ENCODE measurements at regions not wholly inside any gene's neighbourhood (a gene's known extent, or its start where the extent isn't known, plus 50 kb on each side); places are given as distances from the start of the nearest gene placed in this dataset.

DNA sequence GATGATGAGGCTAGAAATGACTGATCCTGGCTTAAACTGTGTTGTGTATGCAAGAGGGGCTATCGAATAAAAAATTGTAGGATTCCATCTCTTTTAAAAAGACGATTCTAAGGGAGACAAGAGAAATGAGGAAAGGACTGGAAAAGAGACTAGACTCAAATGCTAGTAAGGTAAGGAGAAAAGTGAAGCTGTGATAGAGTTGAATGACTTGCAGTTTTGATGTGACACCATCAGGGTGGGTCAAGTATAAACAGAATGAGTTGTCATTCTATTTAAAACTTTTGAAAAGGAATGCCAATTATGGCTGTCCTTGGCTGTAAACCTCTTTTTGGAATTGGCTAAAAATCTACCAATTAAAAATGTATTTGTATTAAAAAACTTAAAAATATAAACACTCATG lies 184.5 kb upstream of the PHF14 start:
- no peak for DNase-seq (ENCODE audit: low spot score)
- H3K27ac Mint-ChIP-seq (ENCODE audit: unreplicated experiment) = no peak overlapping the region
- H3K27me3 Mint-ChIP-seq (ENCODE audit: unreplicated experiment) = no peaks in the 10 kb centered on the region
- TF ChIP-seq, protein P1, sequence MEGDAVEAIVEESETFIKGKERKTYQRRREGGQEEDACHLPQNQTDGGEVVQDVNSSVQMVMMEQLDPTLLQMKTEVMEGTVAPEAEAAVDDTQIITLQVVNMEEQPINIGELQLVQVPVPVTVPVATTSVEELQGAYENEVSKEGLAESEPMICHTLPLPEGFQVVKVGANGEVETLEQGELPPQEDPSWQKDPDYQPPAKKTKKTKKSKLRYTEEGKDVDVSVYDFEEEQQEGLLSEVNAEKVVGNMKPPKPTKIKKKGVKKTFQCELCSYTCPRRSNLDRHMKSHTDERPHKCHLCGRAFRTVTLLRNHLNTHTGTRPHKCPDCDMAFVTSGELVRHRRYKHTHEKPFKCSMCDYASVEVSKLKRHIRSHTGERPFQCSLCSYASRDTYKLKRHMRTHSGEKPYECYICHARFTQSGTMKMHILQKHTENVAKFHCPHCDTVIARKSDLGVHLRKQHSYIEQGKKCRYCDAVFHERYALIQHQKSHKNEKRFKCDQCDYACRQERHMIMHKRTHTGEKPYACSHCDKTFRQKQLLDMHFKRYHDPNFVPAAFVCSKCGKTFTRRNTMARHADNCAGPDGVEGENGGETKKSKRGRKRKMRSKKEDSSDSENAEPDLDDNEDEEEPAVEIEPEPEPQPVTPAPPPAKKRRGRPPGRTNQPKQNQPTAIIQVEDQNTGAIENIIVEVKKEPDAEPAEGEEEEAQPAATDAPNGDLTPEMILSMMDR (IDR thresholded peaks at IDR 0.05; ENCODE audit: unreplicated experiment) = no peak
- no peaks in the 10 kb centered on the region for H3K9me3 Mint-ChIP-seq (ENCODE audit: unreplicated experiment)
- no peak overlapping the region for H3K4me3 Mint-ChIP-seq (ENCODE audit: unreplicated experiment)
- no peaks in the 10 kb centered on the region for H3K36me3 Mint-ChIP-seq (ENCODE audit: low read depth, unreplicated experiment)
- H3K4me1 Mint-ChIP-seq (ENCODE audit: unreplicated experiment) = no peaks in the 10 kb centered on the region

DNA sequence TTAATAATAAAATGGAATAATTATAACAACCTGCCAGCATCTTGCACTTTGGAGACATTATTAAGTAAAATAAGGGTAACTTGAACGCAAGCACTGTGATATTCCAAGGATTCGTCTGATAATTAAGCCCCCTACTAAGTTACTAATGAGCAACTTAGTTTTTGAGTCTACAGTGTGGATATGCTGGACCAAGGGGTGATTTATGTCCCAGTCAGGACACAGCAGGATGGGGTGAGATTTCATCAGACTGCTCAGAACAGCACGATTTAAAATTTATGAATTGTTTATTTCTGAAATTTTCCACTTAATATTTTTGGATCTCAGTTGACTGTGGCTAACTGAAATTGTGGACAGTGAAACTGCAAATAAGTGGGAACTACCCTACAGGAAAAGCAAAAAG lies 182.8 kb upstream of the PHF14 start:
- TF ChIP-seq, protein P1 (IDR thresholded peaks at IDR 0.05; ENCODE audit: unreplicated experiment) = no peak
- no peaks in the 10 kb centered on the region for H3K9me3 Mint-ChIP-seq (ENCODE audit: unreplicated experiment)
- H3K27ac Mint-ChIP-seq (ENCODE audit: unreplicated experiment) = no peak overlapping the region
- no peak overlapping the region for H3K4me3 Mint-ChIP-seq (ENCODE audit: unreplicated experiment)
- no peak for DNase-seq (ENCODE audit: low spot score)
- H3K27me3 Mint-ChIP-seq (ENCODE audit: unreplicated experiment) = no peaks in the 10 kb centered on the region
- no peaks in the 10 kb centered on the region for H3K36me3 Mint-ChIP-seq (ENCODE audit: low read depth, unreplicated experiment)
- H3K4me1 Mint-ChIP-seq (ENCODE audit: unreplicated experiment) = no peaks in the 10 kb centered on the region

DNA sequence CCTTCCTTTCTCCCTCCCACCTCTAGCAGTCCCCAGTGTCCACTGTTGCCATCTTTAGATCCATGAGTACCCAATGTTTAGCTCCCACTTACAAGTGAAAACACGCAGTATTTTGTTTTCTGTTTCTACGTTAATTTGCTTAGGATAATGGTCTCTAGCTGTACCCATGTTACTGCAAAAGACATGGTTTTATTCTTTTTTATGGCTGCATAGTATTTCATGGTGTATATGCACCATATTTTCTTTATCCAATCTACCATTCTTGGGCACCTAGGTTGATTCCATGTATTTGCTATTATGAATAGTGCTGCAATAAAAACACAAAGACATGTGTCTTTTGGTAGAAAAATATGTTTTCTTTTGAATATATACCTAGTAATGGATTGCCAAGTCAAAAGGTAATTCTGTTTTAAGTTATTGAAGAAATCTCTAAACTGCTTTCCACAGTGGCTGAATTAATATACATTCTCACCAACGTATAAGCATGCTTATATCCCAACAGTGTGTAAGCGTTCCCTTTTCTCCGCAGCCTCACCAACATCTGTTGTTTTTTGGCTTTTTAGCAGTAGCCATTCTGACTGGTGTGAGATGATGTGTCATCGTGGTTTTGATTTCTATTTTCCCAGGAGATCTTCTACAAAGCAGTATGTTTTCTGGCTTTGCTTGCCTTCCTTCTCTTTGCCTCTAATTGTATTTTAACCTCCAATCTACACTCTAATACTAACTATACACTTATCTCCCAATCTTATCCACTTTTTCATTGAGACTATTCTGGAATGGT lies 179.5 kb upstream of the PHF14 start:
- Mint-ChIP-seq H3K4me3 (ENCODE audit: unreplicated experiment) (no peak overlapping the region), H3K4me1 (ENCODE audit: unreplicated experiment) (no peaks in the 10 kb centered on the region), H3K27me3 (ENCODE audit: unreplicated experiment) (no peaks in the 10 kb centered on the region), H3K36me3 (ENCODE audit: low read depth, unreplicated experiment) (no peaks in the 10 kb centered on the region), H3K27ac (ENCODE audit: unreplicated experiment) (no peak overlapping the region), H3K9me3 (ENCODE audit: unreplicated experiment) (no peaks in the 10 kb centered on the region)
- TF ChIP-seq, protein P1 (IDR thresholded peaks at IDR 0.05; ENCODE audit: unreplicated experiment) = no peak
- DNase-seq (ENCODE audit: low spot score) = no peak

DNA sequence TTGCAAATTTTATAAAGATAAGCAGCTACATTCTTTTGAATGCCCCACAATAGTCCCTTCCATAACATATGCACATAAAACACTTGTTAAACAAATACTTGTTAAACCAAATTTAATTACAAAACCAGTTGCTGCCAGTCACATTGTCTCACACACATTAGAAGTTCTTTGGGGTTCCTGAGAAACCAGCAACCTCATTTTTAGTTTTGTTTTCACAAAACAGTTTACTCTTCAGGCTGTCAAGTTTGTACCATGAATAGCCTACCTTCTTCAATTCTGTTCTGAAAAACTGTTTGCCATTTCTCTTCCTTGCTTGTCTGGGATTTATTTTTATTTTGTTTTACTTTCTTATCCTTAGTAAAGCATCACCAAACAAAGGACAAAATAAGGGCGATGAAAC lies 176.5 kb upstream of the PHF14 start:
- Mint-ChIP-seq H3K4me3 (ENCODE audit: unreplicated experiment) (no peak overlapping the region), H3K27me3 (ENCODE audit: unreplicated experiment) (no peaks in the 10 kb centered on the region), H3K36me3 (ENCODE audit: low read depth, unreplicated experiment) (no peaks in the 10 kb centered on the region), H3K4me1 (ENCODE audit: unreplicated experiment) (no peaks in the 10 kb centered on the region), H3K9me3 (ENCODE audit: unreplicated experiment) (no peaks in the 10 kb centered on the region), H3K27ac (ENCODE audit: unreplicated experiment) (no peak overlapping the region)
- no peak for DNase-seq (ENCODE audit: low spot score)
- TF ChIP-seq, protein P1 (IDR thresholded peaks at IDR 0.05; ENCODE audit: unreplicated experiment) = no peak

DNA sequence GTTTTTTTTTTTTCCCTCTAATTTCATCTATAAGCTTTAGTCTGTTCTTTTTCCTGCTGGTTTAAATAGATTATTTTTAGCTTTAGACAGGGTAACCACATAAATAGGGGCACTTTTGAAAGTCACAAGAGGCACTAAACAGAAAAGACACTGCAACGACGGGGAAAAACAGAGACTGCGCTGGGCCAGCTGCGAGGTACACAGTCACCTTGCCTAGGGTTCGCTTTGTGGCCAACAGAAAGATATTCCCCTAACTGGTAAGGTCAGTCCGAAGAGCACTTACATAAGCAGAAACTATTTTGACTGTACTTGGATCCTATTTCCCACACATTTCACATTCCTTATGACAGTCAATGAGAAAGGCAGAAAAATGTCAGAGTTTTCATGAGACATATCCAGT lies 175.6 kb upstream of the PHF14 start:
- TF ChIP-seq, protein P1 (IDR thresholded peaks at IDR 0.05; ENCODE audit: unreplicated experiment) = no peak
- no peak for DNase-seq (ENCODE audit: low spot score)
- H3K27me3 Mint-ChIP-seq (ENCODE audit: unreplicated experiment) = no peaks in the 10 kb centered on the region
- H3K4me3 Mint-ChIP-seq (ENCODE audit: unreplicated experiment) = no peak overlapping the region
- H3K4me1 Mint-ChIP-seq (ENCODE audit: unreplicated experiment) = no peaks in the 10 kb centered on the region
- H3K9me3 Mint-ChIP-seq (ENCODE audit: unreplicated experiment) = no peaks in the 10 kb centered on the region
- H3K36me3 Mint-ChIP-seq (ENCODE audit: low read depth, unreplicated experiment) = no peaks in the 10 kb centered on the region
- H3K27ac Mint-ChIP-seq (ENCODE audit: unreplicated experiment) = no peak overlapping the region

Data from endothelial cell (in vitro differentiated cells).